GM23338 (cell line): ENCODE measurements at regions not wholly inside any gene's neighbourhood (a gene's known extent, or its start where the extent isn't known, plus 50 kb on each side); places are given as distances from the start of the nearest gene placed in this dataset.

Experiments used
- ATAC-seq: fragments of 200-7000 bp; cut with Tn5 transposase; 3 replicates; pipeline ENCODE4 v1.9.1; 2020
- DNase-seq: peaks from one replicate; pipeline ENCODE4 v3.0.0-alpha.2; 2015; ENCODE audit warnings: low spot score
- H2AFZ ChIP-seq: fragments of 200-600 bp; sonication (generic); 2 replicates; pipeline ENCODE4 v1.8.0; 2016; ENCODE audit warnings: antibody characterized with exemption, mild to moderate bottlenecking, moderate library complexity
- H3F3A ChIP-seq: fragments of 200-600 bp; sonication (generic); replicated peaks from 2 replicates; pipeline ENCODE4 v1.8.0; 2017; ENCODE audit warnings: antibody characterized with exemption, mixed run types, low read depth
- H3K27ac ChIP-seq: fragments of 200-600 bp; sonication (generic); 2 replicates; pipeline ENCODE4 v1.6.1; 2016; ENCODE audit warnings: low read depth
- H3K27me3 ChIP-seq: fragments of 200-600 bp; sonication (generic); 2 replicates; pipeline ENCODE4 v1.8.0; 2016; ENCODE audit warnings: mild to moderate bottlenecking, mixed run types, moderate library complexity; ENCODE audit not compliant: insufficient read depth
- H3K36me3 ChIP-seq: fragments of 200-600 bp; sonication (generic); 2 replicates; pipeline ENCODE4 v1.8.0; 2016; ENCODE audit warnings: mild to moderate bottlenecking; ENCODE audit not compliant: insufficient read depth
- H3K4me1 ChIP-seq: fragments of 200-600 bp; sonication (generic); 2 replicates; pipeline ENCODE4 v1.8.0; 2016; ENCODE audit warnings: mild to moderate bottlenecking, moderate library complexity; ENCODE audit not compliant: insufficient read depth
- H3K4me2 ChIP-seq: fragments of 200-600 bp; sonication (generic); 2 replicates; pipeline ENCODE4 v1.7.1; 2017; ENCODE audit warnings: mixed run types
- H3K4me3 ChIP-seq: fragments of 200-600 bp; sonication (generic); 2 replicates; pipeline ENCODE4 v1.6.1; 2016; ENCODE audit warnings: mixed run types
- H3K79me2 ChIP-seq: fragments of 200-600 bp; sonication (generic); replicated peaks from 2 replicates; pipeline ENCODE4 v1.8.0; 2017; ENCODE audit warnings: mild to moderate bottlenecking; ENCODE audit not compliant: insufficient read depth
- H3K9me2 ChIP-seq: fragments of 200-600 bp; sonication (generic); 2 replicates; pipeline ENCODE4 v1.8.0; 2017; ENCODE audit not compliant: insufficient read depth
- H4K20me1 ChIP-seq: fragments of 200-600 bp; sonication (generic); replicated peaks from 2 replicates; pipeline ENCODE4 v1.8.0; 2017; ENCODE audit warnings: mild to moderate bottlenecking; ENCODE audit not compliant: insufficient read depth
- H3K27ac Mint-ChIP-seq: 2 replicates; pipeline ENCODE4 v1.8.0; 2020; ENCODE audit warnings: inconsistent platforms, mild to moderate bottlenecking, moderate library complexity, mixed read lengths
- H3K27me3 Mint-ChIP-seq: 3 replicates; pipeline ENCODE4 v1.8.0; 2022; ENCODE audit warnings: low read depth, mild to moderate bottlenecking, moderate library complexity, mixed read lengths, inconsistent platforms; ENCODE audit not compliant: insufficient read depth, poor library complexity
- H3K36me3 Mint-ChIP-seq: 3 replicates; pipeline ENCODE4 v1.8.0; 2021; ENCODE audit warnings: low read depth, mild to moderate bottlenecking, inconsistent platforms, moderate library complexity, mixed read lengths
- H3K4me1 Mint-ChIP-seq: 3 replicates; pipeline ENCODE4 v1.8.0; 2020; ENCODE audit warnings: mild to moderate bottlenecking, inconsistent platforms, mixed read lengths
- H3K4me3 Mint-ChIP-seq: 3 replicates; pipeline ENCODE4 v1.8.0; 2021; ENCODE audit warnings: moderate library complexity, mild to moderate bottlenecking, inconsistent platforms, mixed read lengths
- H3K9me3 Mint-ChIP-seq: 3 replicates; pipeline ENCODE4 v1.8.0; 2020; ENCODE audit warnings: moderate library complexity, mild to moderate bottlenecking, inconsistent platforms, mixed read lengths
- CREB1 ChIP-seq: fragments of 250-450 bp; sonication (Bioruptor Pico); IDR thresholded peaks from 2 replicates; pipeline ENCODE4 v1.5.0; 2020; ENCODE audit warnings: low read depth, mild to moderate bottlenecking, moderate library complexity
- EZH2 ChIP-seq: fragments of 200-600 bp; sonication (generic); IDR thresholded peaks from one replicate; pipeline ENCODE4 v1.8.0; 2017; ENCODE audit warnings: antibody characterized with exemption, mild to moderate bottlenecking, low read depth; ENCODE audit not compliant: unreplicated experiment
- EZH2phosphoT487 ChIP-seq: fragments of 200-600 bp; sonication (generic); IDR thresholded peaks from one replicate; pipeline ENCODE4 v1.8.1; 2018; ENCODE audit warnings: antibody characterized with exemption; ENCODE audit not compliant: unreplicated experiment
- JUNB ChIP-seq: IDR thresholded peaks from one replicate; pipeline ENCODE4 v1.6.1; 2016; ENCODE audit warnings: antibody characterized with exemption; ENCODE audit not compliant: unreplicated experiment
- NANOG ChIP-seq: IDR thresholded peaks from 2 replicates; pipeline ENCODE4 v1.6.1; 2016; ENCODE audit warnings: antibody characterized with exemption, borderline replicate concordance
- POLR2AphosphoS5 ChIP-seq: IDR thresholded peaks from 2 replicates; pipeline ENCODE4 v1.6.1; 2016; ENCODE audit warnings: antibody characterized with exemption, low read depth
- STAT1 ChIP-seq: IDR thresholded peaks from one replicate; pipeline ENCODE4 v1.6.1; 2016; ENCODE audit warnings: antibody characterized with exemption; ENCODE audit not compliant: unreplicated experiment
- ZNF114 ChIP-seq: fragments of 250-450 bp; sonication (Bioruptor Pico); IDR thresholded peaks from 2 replicates; pipeline ENCODE4 v1.5.0; 2020; ENCODE audit warnings: mild to moderate bottlenecking, moderate library complexity
- ZNF331 ChIP-seq: fragments of 250-450 bp; sonication (Bioruptor Pico); IDR thresholded peaks from 2 replicates; pipeline ENCODE4 v1.5.0; 2020; ENCODE audit warnings: low read depth, mild to moderate bottlenecking, moderate library complexity
- TF ChIP-seq, protein P1 (sequence below), 2 experiments: fragments of 200-600 bp in 1 of 2; sonication (generic) in 1 of 2; conservative IDR thresholded peaks; 2 replicates each; pipeline versions ENCODE4 v1.5.1 to v1.6.1; 2016 to 2017; ENCODE audit warnings: antibody characterized with exemption in 2 of 2, low read depth in 2 of 2, mild to moderate bottlenecking in 2 of 2, moderate library complexity in 1 of 2
- TF ChIP-seq, protein P2 (sequence below): IDR thresholded peaks from 2 replicates; pipeline ENCODE4 v1.6.1; 2016; ENCODE audit warnings: antibody characterized with exemption
- TF ChIP-seq, protein P3 (sequence below): IDR thresholded peaks from one replicate; pipeline ENCODE4 v1.6.1; 2018; ENCODE audit warnings: antibody characterized with exemption; ENCODE audit not compliant: unreplicated experiment
- TF ChIP-seq, protein P4 (sequence below): fragments of 250-450 bp; sonication (Bioruptor Pico); IDR thresholded peaks from 2 replicates; pipeline ENCODE4 v1.5.0; 2020; ENCODE audit warnings: mild to moderate bottlenecking, moderate library complexity

DNA sequence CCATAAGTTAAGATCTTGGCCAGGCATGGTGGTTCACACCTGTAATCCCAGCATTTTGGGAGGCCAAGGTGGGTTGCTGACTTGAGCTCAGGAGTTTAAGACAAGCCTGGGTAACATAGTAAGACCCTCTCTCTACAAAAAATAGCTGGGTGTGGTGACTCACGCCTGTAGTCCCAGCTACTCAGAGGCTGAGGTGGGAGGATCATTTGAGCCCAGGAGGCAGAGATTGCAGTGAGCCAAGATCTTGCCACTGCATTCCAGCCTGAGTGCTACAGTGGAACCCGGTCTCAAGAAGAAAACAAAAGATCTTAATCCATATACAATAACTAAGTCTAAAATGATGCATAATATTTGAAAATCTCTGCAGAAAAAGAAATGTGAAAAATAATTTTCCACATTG, 165.5 kb upstream of the NR5A2 start:
- TF ChIP-seq STAT1 (no peak), NANOG (no peak), ZNF114 (CRISPR knock-in tag) (no peak), POLR2AphosphoS5 (no peak), ZNF331 (CRISPR knock-in tag) (no peak), EZH2 (no peak), EZH2phosphoT487 (no peak), CREB1 (no peak), JUNB (no peak)
- TF ChIP-seq, protein P1, sequence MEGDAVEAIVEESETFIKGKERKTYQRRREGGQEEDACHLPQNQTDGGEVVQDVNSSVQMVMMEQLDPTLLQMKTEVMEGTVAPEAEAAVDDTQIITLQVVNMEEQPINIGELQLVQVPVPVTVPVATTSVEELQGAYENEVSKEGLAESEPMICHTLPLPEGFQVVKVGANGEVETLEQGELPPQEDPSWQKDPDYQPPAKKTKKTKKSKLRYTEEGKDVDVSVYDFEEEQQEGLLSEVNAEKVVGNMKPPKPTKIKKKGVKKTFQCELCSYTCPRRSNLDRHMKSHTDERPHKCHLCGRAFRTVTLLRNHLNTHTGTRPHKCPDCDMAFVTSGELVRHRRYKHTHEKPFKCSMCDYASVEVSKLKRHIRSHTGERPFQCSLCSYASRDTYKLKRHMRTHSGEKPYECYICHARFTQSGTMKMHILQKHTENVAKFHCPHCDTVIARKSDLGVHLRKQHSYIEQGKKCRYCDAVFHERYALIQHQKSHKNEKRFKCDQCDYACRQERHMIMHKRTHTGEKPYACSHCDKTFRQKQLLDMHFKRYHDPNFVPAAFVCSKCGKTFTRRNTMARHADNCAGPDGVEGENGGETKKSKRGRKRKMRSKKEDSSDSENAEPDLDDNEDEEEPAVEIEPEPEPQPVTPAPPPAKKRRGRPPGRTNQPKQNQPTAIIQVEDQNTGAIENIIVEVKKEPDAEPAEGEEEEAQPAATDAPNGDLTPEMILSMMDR (conservative IDR thresholded peaks at IDR 0.05; ENCODE audit: low read depth in 2 of 2) = no peak
- TF ChIP-seq, protein P2, sequence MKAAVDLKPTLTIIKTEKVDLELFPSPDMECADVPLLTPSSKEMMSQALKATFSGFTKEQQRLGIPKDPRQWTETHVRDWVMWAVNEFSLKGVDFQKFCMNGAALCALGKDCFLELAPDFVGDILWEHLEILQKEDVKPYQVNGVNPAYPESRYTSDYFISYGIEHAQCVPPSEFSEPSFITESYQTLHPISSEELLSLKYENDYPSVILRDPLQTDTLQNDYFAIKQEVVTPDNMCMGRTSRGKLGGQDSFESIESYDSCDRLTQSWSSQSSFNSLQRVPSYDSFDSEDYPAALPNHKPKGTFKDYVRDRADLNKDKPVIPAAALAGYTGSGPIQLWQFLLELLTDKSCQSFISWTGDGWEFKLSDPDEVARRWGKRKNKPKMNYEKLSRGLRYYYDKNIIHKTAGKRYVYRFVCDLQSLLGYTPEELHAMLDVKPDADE = no peak
- TF ChIP-seq, protein P3, sequence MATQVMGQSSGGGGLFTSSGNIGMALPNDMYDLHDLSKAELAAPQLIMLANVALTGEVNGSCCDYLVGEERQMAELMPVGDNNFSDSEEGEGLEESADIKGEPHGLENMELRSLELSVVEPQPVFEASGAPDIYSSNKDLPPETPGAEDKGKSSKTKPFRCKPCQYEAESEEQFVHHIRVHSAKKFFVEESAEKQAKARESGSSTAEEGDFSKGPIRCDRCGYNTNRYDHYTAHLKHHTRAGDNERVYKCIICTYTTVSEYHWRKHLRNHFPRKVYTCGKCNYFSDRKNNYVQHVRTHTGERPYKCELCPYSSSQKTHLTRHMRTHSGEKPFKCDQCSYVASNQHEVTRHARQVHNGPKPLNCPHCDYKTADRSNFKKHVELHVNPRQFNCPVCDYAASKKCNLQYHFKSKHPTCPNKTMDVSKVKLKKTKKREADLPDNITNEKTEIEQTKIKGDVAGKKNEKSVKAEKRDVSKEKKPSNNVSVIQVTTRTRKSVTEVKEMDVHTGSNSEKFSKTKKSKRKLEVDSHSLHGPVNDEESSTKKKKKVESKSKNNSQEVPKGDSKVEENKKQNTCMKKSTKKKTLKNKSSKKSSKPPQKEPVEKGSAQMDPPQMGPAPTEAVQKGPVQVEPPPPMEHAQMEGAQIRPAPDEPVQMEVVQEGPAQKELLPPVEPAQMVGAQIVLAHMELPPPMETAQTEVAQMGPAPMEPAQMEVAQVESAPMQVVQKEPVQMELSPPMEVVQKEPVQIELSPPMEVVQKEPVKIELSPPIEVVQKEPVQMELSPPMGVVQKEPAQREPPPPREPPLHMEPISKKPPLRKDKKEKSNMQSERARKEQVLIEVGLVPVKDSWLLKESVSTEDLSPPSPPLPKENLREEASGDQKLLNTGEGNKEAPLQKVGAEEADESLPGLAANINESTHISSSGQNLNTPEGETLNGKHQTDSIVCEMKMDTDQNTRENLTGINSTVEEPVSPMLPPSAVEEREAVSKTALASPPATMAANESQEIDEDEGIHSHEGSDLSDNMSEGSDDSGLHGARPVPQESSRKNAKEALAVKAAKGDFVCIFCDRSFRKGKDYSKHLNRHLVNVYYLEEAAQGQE = no peak
- TF ChIP-seq, protein P4, sequence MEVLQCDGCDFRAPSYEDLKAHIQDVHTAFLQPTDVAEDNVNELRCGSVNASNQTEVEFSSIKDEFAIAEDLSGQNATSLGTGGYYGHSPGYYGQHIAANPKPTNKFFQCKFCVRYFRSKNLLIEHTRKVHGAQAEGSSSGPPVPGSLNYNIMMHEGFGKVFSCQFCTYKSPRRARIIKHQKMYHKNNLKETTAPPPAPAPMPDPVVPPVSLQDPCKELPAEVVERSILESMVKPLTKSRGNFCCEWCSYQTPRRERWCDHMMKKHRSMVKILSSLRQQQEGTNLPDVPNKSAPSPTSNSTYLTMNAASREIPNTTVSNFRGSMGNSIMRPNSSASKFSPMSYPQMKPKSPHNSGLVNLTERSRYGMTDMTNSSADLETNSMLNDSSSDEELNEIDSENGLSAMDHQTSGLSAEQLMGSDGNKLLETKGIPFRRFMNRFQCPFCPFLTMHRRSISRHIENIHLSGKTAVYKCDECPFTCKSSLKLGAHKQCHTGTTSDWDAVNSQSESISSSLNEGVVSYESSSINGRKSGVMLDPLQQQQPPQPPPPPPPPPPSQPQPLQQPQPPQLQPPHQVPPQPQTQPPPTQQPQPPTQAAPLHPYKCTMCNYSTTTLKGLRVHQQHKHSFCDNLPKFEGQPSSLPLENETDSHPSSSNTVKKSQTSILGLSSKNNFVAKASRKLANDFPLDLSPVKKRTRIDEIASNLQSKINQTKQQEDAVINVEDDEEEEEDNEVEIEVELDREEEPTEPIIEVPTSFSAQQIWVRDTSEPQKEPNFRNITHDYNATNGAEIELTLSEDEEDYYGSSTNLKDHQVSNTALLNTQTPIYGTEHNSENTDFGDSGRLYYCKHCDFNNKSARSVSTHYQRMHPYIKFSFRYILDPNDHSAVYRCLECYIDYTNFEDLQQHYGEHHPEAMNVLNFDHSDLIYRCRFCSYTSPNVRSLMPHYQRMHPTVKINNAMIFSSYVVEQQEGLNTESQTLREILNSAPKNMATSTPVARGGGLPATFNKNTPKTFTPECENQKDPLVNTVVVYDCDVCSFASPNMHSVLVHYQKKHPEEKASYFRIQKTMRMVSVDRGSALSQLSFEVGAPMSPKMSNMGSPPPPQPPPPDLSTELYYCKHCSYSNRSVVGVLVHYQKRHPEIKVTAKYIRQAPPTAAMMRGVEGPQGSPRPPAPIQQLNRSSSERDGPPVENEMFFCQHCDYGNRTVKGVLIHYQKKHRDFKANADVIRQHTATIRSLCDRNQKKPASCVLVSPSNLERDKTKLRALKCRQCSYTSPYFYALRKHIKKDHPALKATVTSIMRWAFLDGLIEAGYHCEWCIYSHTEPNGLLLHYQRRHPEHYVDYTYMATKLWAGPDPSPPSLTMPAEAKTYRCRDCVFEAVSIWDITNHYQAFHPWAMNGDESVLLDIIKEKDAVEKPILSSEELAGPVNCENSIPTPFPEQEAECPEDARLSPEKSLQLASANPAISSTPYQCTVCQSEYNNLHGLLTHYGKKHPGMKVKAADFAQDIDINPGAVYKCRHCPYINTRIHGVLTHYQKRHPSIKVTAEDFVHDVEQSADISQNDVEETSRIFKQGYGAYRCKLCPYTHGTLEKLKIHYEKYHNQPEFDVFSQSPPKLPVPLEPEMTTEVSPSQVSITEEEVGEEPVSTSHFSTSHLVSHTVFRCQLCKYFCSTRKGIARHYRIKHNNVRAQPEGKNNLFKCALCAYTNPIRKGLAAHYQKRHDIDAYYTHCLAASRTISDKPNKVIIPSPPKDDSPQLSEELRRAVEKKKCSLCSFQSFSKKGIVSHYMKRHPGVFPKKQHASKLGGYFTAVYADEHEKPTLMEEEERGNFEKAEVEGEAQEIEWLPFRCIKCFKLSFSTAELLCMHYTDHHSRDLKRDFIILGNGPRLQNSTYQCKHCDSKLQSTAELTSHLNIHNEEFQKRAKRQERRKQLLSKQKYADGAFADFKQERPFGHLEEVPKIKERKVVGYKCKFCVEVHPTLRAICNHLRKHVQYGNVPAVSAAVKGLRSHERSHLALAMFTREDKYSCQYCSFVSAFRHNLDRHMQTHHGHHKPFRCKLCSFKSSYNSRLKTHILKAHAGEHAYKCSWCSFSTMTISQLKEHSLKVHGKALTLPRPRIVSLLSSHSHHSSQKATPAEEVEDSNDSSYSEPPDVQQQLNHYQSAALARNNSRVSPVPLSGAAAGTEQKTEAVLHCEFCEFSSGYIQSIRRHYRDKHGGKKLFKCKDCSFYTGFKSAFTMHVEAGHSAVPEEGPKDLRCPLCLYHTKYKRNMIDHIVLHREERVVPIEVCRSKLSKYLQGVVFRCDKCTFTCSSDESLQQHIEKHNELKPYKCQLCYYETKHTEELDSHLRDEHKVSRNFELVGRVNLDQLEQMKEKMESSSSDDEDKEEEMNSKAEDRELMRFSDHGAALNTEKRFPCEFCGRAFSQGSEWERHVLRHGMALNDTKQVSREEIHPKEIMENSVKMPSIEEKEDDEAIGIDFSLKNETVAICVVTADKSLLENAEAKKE (CRISPR knock-in tag) = no peak
- Histone ChIP-seq H4K20me1 (no peaks in the 10 kb centered on the region), H3K36me3 (no peaks in the 10 kb centered on the region), H3K27me3 (no peaks in the 10 kb centered on the region), H3K4me3 (no peak overlapping the region), H3K27ac (no peak overlapping the region), H2AFZ (no peak overlapping the region), H3K79me2 (no peaks in the 10 kb centered on the region), H3K4me1 (peaks cover 19% of the 10 kb centered on the region), H3K4me2 (no peak overlapping the region), H3F3A (no peaks in the 10 kb centered on the region), H3K9me2 (no peaks in the 10 kb centered on the region)
- ATAC-seq (no peak), DNase-seq (no peak)
- Mint-ChIP-seq H3K27ac (no peak overlapping the region), H3K27me3 (no peaks in the 10 kb centered on the region), H3K36me3 (no peaks in the 10 kb centered on the region), H3K4me1 (peaks cover 27% of the 10 kb centered on the region), H3K4me3 (no peak overlapping the region), H3K9me3 (no peaks in the 10 kb centered on the region)
